NT2/D1 (cell line): ENCODE measurements at regions not wholly inside any gene's neighbourhood (a gene's known extent, or its start where the extent isn't known, plus 50 kb on each side); places are given as distances from the start of the nearest gene placed in this dataset.

Experiments
- YY1 ChIP-seq: IDR thresholded peaks from 2 replicates; pipeline ENCODE4 v1.6.1; 2011; ENCODE audit not compliant: insufficient read length, insufficient read depth
- ZNF274 ChIP-seq: IDR thresholded peaks from 2 replicates; pipeline ENCODE4 v1.6.1; 2011; ENCODE audit warnings: mild to moderate bottlenecking, low read depth, low read length

- TF ChIP-seq ZNF274 = no peak
- TF ChIP-seq YY1 = no peak
Measured at GRCh38 chr5:112549127-112549526, 130.1 kb upstream of the EPB41L4A start.
